ENCODE measurements at regions not wholly inside any gene's neighbourhood (a gene's known extent, or its start where the extent isn't known, plus 50 kb on each side); places are given as distances from the start of the nearest gene placed in this dataset.

DNA sequence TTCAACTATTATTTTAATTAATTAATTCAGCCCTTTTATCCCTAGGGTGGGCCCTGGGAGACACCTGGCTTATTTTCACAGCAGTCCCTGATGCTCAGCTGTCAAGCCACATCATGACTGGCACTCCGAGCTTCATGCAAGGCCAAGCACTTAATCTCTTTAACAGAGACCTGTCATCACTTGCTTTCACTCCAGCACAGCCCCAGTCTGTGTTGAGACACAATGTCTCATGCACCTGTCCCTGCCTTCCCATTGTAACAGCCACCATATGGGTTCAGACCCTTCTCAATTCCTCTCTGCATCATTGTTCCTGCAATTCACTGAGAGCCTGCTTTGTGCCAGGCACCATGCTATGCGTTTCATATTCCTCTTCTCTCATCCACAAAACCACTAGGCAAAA is 222.2 kb upstream of the TENM4 start:
- TF ChIP-seq, protein P1, sequence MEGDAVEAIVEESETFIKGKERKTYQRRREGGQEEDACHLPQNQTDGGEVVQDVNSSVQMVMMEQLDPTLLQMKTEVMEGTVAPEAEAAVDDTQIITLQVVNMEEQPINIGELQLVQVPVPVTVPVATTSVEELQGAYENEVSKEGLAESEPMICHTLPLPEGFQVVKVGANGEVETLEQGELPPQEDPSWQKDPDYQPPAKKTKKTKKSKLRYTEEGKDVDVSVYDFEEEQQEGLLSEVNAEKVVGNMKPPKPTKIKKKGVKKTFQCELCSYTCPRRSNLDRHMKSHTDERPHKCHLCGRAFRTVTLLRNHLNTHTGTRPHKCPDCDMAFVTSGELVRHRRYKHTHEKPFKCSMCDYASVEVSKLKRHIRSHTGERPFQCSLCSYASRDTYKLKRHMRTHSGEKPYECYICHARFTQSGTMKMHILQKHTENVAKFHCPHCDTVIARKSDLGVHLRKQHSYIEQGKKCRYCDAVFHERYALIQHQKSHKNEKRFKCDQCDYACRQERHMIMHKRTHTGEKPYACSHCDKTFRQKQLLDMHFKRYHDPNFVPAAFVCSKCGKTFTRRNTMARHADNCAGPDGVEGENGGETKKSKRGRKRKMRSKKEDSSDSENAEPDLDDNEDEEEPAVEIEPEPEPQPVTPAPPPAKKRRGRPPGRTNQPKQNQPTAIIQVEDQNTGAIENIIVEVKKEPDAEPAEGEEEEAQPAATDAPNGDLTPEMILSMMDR (IDR thresholded peaks at IDR 0.05), result no peak
- TF ChIP-seq POLR2A (IDR thresholded peaks at IDR 0.05), result no peak
